ENCODE measurements at regions not wholly inside any gene's neighbourhood (a gene's known extent, or its start where the extent isn't known, plus 50 kb on each side); places are given as distances from the start of the nearest gene placed in this dataset.

GRCh38 chr1:76713535-76713934 lies 153.7 kb upstream of the ST6GALNAC5 start (continued):
- TF ChIP-seq EZH2 (IDR thresholded peaks at IDR 0.05; ENCODE audit: borderline replicate concordance, control insufficient read depth, low read depth, low read length) = no peak
- TF ChIP-seq HCFC1 (IDR thresholded peaks at IDR 0.05; ENCODE audit: low read length) = no peak
- TF ChIP-seq TCF7 (IDR thresholded peaks at IDR 0.05; ENCODE audit: borderline replicate concordance) = no peak
- TF ChIP-seq POLR2AphosphoS2 (IDR thresholded peaks at IDR 0.05; ENCODE audit: low read depth, low read length) = no peak
- no peak for TF ChIP-seq IRF5 (IDR thresholded peaks at IDR 0.05; ENCODE audit: borderline replicate concordance)
- TF ChIP-seq SPI1 (IDR thresholded peaks at IDR 0.05; ENCODE audit: borderline replicate concordance, insufficient read depth, low read depth, low read length) = no peak
- no peak for TF ChIP-seq BCL3 (IDR thresholded peaks at IDR 0.05; ENCODE audit: borderline replicate concordance, insufficient read depth, low read depth, low read length, poor library complexity, severe bottlenecking)
- TF ChIP-seq EP300 (IDR thresholded peaks at IDR 0.05; ENCODE audit: borderline replicate concordance in 1 of 2, control insufficient read depth in 1 of 2, low read depth in 2 of 2, low read length in 2 of 2) = peak in 1 of 2 experiments; percentile 25; a peak in 1 of 4 replicates
- 0 out of 2 replicates have a peak, but pooled peaks have one; percentile 14 for TF ChIP-seq JUNB (IDR thresholded peaks at IDR 0.05)
- no peak for TF ChIP-seq MTA3 (IDR thresholded peaks at IDR 0.05; ENCODE audit: borderline replicate concordance, low read length)
- no peak for TF ChIP-seq WRNIP1 (IDR thresholded peaks at IDR 0.05; ENCODE audit: borderline replicate concordance, low read depth, low read length)
- TF ChIP-seq CEBPZ (IDR thresholded peaks at IDR 0.05; ENCODE audit: low read depth, low read length) = no peak
- no peak for TF ChIP-seq BCL11A (IDR thresholded peaks at IDR 0.05; ENCODE audit: low read depth, low read length)
- no peak for TF ChIP-seq HDGF (IDR thresholded peaks at IDR 0.05)
- TF ChIP-seq HDAC6 (IDR thresholded peaks at IDR 0.05; ENCODE audit: unreplicated experiment) = no peak
- TF ChIP-seq NFYB (IDR thresholded peaks at IDR 0.05; ENCODE audit: insufficient read depth, low read depth, low read length) = no peak
- no peak for TF ChIP-seq ZSCAN29 (IDR thresholded peaks at IDR 0.05)
- peak; percentile 43; the same call in 1 of the 2 replicates for TF ChIP-seq BMI1 (IDR thresholded peaks at IDR 0.05; ENCODE audit: borderline replicate concordance)
- no peak for TF ChIP-seq RCOR1 (conservative IDR thresholded peaks at IDR 0.05; ENCODE audit: low read depth, low read length)
- no peak for TF ChIP-seq ESRRA (IDR thresholded peaks at IDR 0.05; ENCODE audit: low read length)
- no peak for TF ChIP-seq YBX1 (IDR thresholded peaks at IDR 0.05)
- TF ChIP-seq POLR2A (IDR thresholded peaks at IDR 0.05; ENCODE audit: low read depth, low read length) = no peak
- peak; percentile 25 for TF ChIP-seq SKIL (IDR thresholded peaks at IDR 0.05; ENCODE audit: low read depth, poor library complexity, severe bottlenecking)
- TF ChIP-seq TBL1XR1 (IDR thresholded peaks at IDR 0.05; ENCODE audit: low read depth, low read length) = no peak
- no peak for TF ChIP-seq MXI1 (IDR thresholded peaks at IDR 0.05; ENCODE audit: low read depth, low read length)

Data from GM12878 (cell line).